ENCODE measurements at regions not wholly inside any gene's neighbourhood (a gene's known extent, or its start where the extent isn't known, plus 50 kb on each side); places are given as distances from the start of the nearest gene placed in this dataset.

- ChIA-PET CTCF (no interaction called here), POLR2A (no interaction called here)
- DNase-seq (ENCODE audit: low read depth, low spot score) = no peak
- no peaks in the 10 kb centered on the region for H4K20me1 ChIP-seq (replicated peaks; ENCODE audit: control insufficient read depth, extremely low read depth, insufficient read depth, low read length)
- TF ChIP-seq FOS (IDR thresholded peaks at IDR 0.05; ENCODE audit: borderline replicate concordance, insufficient read depth, low read length) (no peak), GATA2 (IDR thresholded peaks at IDR 0.05; ENCODE audit: insufficient read depth, insufficient read length, low read depth, low read length) (no peak), JUN (IDR thresholded peaks at IDR 0.05; ENCODE audit: borderline replicate concordance, insufficient read depth, insufficient read length, low read depth) (no peak), EZH2 (IDR thresholded peaks at IDR 0.05; ENCODE audit: borderline replicate concordance, low read depth, low read length, severe bottlenecking) (no peak), POLR2A (IDR thresholded peaks at IDR 0.05; ENCODE audit: low read depth, low read length) (no peak), MAX (IDR thresholded peaks at IDR 0.05; ENCODE audit: insufficient read depth, insufficient read length) (no peak), POLR2AphosphoS5 (IDR thresholded peaks at IDR 0.05; ENCODE audit: insufficient read depth, low read depth, low read length) (no peak), CTCF (IDR thresholded peaks at IDR 0.05; ENCODE audit: extremely low read depth in 1 of 2, insufficient read depth in 1 of 2, low read depth in 1 of 2, low read length in 2 of 2) (no peak), MYC (IDR thresholded peaks at IDR 0.05; ENCODE audit: low read depth, low read length) (no peak)
- H3K4me1 ChIP-seq (ENCODE audit: control insufficient read depth, extremely low read depth, insufficient read depth, low read length) = no peaks in the 10 kb centered on the region
- H3K27ac ChIP-seq (ENCODE audit: insufficient read depth, low read depth, low read length) = no peak overlapping the region
- H2AFZ ChIP-seq (ENCODE audit: low read depth, low read length) = no peak overlapping the region
- H3K9me3 ChIP-seq (replicated peaks; ENCODE audit: control insufficient read depth, insufficient read depth, low read length) = peaks cover 5% of the 10 kb centered on the region
- intact Hi-C loops (cut with micrococcal nuclease) (no loop called here), dilution Hi-C loops (cut with MboI; ENCODE audit: extremely low pct_ligation_motif_present, low sequenced_read_pairs) (no loop called here)
- H3K9me1 ChIP-seq (replicated peaks; ENCODE audit: control insufficient read depth, extremely low read depth, insufficient read depth, low read length) = no peaks in the 10 kb centered on the region
- H3K79me2 ChIP-seq (ENCODE audit: control insufficient read depth, insufficient read depth, low read length) = no peaks in the 10 kb centered on the region
- no peaks in the 10 kb centered on the region for H3K36me3 ChIP-seq (ENCODE audit: control insufficient read depth in 2 of 2, extremely low read depth in 1 of 2, insufficient read depth in 2 of 2, low read length in 2 of 2)
- no TSS peak for BruUV-seq (replicated peaks)
- H3K27me3 ChIP-seq (ENCODE audit: control insufficient read depth in 2 of 2, insufficient read depth in 2 of 2, low read length in 2 of 2) = no peaks in the 10 kb centered on the region
- H3K9ac ChIP-seq (replicated peaks; ENCODE audit: extremely low read depth, insufficient read depth, low read length) = no peak overlapping the region
- H3K4me3 ChIP-seq (replicated peaks in 1 of 3; ENCODE audit: insufficient read depth in 1 of 3, low read depth in 1 of 3, low read length in 3 of 3) = no peak overlapping the region
- FAIRE-seq = no peak
- no peak overlapping the region for H3K4me2 ChIP-seq (ENCODE audit: insufficient read depth, low read length)
Observed at GRCh38 chr6:165944002-165944466, 223.6 kb downstream of the TBXT start.

Measured in endothelial cell of umbilical vein (primary cell).